Activated T-helper 1 cell treated with anti-CD3 and anti-CD28 coated beads, Interleukin-12 subunit alpha, Interleukin-12 subunit beta, Interleukin-2, Interleukin-4 antibody, amounts not matched to agents 30 ng/mL and 10 ng/mL and 1 ng/mL, durations not matched to agents 14 hours and 24 hours and 36 hours (primary cell): ENCODE measurements at regions not wholly inside any gene's neighbourhood (a gene's known extent, or its start where the extent isn't known, plus 50 kb on each side); places are given as distances from the start of the nearest gene placed in this dataset.

Source experiments
- DNase-seq: peaks from one replicate; pipeline ENCODE4 v3.0.0; 2021; ENCODE audit warnings: low spot score
- H3K27ac Mint-ChIP-seq: one replicate; pipeline ENCODE4 v1.8.0; 2021; ENCODE audit warnings: mild to moderate bottlenecking, mixed read lengths
- H3K27me3 Mint-ChIP-seq: one replicate; pipeline ENCODE4 v1.8.0; 2022; ENCODE audit warnings: mild to moderate bottlenecking, moderate library complexity, mixed read lengths; ENCODE audit not compliant: insufficient read depth
- H3K36me3 Mint-ChIP-seq: one replicate; pipeline ENCODE4 v1.8.0; 2021; ENCODE audit warnings: low read depth, mixed read lengths
- H3K4me1 Mint-ChIP-seq: one replicate; pipeline ENCODE4 v1.8.0; 2021; ENCODE audit warnings: low read depth, mixed read lengths
- H3K4me3 Mint-ChIP-seq: one replicate; pipeline ENCODE4 v1.8.0; 2021; ENCODE audit warnings: mild to moderate bottlenecking, moderate library complexity, mixed read lengths
- H3K9me3 Mint-ChIP-seq: one replicate; pipeline ENCODE4 v1.8.0; 2021; ENCODE audit warnings: mixed read lengths
- intact Hi-C: fragments of 100-400 bp; cut with micrococcal nuclease; formaldehyde crosslinking; loops from one replicate; pipeline ENCODE4 v1.15.1; 2024

DNA sequence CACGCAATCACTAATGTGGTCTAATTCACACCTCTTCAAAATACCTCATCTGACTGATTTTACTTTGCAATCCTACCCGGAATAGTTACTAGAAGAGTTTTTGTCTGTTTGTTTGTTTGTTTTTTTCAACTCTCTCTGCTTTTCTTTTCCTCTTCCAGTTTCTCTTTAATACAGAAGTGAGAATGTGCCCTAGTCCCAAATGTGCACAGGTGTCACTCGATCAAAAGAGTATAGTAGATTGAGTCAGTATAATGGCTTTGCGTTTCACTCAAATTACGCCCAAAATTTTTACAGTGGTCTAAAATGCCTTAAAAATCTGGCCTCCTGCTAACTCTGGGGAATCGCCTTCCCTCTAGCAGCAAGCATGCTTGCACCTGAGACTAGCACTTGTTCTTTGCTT is 1536.8 kb downstream of the KCNT2 start:
- Mint-ChIP-seq H3K27ac (no peak overlapping the region), H3K4me3 (no peak overlapping the region), H3K9me3 (no peaks in the 10 kb centered on the region), H3K4me1 (no peaks in the 10 kb centered on the region), H3K27me3 (no peaks in the 10 kb centered on the region), H3K36me3 (no peaks in the 10 kb centered on the region)
- intact Hi-C loops, result no loop called here
- DNase-seq, result no peak

DNA sequence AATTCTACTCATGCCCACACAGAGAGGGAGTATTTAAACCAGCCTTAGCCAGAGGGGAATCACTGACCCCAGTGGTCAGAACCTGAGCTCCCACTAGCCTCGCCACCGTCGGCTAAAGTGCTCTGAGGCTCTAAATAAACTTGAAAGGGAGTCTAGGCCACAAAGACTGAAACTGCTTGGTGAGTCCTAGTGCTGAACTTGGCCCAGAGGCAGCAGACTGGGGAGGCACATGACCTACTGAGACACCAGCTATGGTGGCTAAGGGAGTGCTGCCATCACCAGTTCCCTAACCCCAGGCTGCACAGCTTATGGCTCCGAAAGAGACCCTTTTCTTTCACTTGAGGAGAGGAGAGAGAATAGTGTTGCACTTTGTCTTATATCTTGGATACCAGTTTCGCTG is 1542.8 kb downstream of the KCNT2 start:
- no peaks in the 10 kb centered on the region for H3K9me3 Mint-ChIP-seq
- no peak for DNase-seq
- no peak overlapping the region for H3K4me3 Mint-ChIP-seq
- no peaks in the 10 kb centered on the region for H3K4me1 Mint-ChIP-seq
- no peaks in the 10 kb centered on the region for H3K36me3 Mint-ChIP-seq
- no peak overlapping the region for H3K27ac Mint-ChIP-seq
- H3K27me3 Mint-ChIP-seq, result no peaks in the 10 kb centered on the region
- intact Hi-C loops, result no loop called here

GRCh38 chr1:195064358-195064757 is 1543.9 kb downstream of the KCNT2 start:
- no peak overlapping the region for H3K4me3 Mint-ChIP-seq
- H3K36me3 Mint-ChIP-seq, result no peaks in the 10 kb centered on the region
- no peak for DNase-seq
- no peaks in the 10 kb centered on the region for H3K9me3 Mint-ChIP-seq
- no peaks in the 10 kb centered on the region for H3K4me1 Mint-ChIP-seq
- intact Hi-C loops, result no loop called here
- H3K27me3 Mint-ChIP-seq, result no peaks in the 10 kb centered on the region
- no peak overlapping the region for H3K27ac Mint-ChIP-seq

GRCh38 chr1:195054217-195054687 is 1554.0 kb downstream of the KCNT2 start:
- no peaks in the 10 kb centered on the region for H3K27me3 Mint-ChIP-seq
- H3K4me3 Mint-ChIP-seq, result no peak overlapping the region
- intact Hi-C loops, result no loop called here
- no peaks in the 10 kb centered on the region for H3K9me3 Mint-ChIP-seq
- no peaks in the 10 kb centered on the region for H3K36me3 Mint-ChIP-seq
- no peak overlapping the region for H3K27ac Mint-ChIP-seq
- DNase-seq, result no peak
- H3K4me1 Mint-ChIP-seq, result no peaks in the 10 kb centered on the region

- intact Hi-C loops, result no loop called here
- Mint-ChIP-seq H3K27ac (no peak overlapping the region), H3K36me3 (no peaks in the 10 kb centered on the region)
These were observed 1554.8 kb downstream of the KCNT2 start for GRCh38 chr1:195053478-195053877.

DNA sequence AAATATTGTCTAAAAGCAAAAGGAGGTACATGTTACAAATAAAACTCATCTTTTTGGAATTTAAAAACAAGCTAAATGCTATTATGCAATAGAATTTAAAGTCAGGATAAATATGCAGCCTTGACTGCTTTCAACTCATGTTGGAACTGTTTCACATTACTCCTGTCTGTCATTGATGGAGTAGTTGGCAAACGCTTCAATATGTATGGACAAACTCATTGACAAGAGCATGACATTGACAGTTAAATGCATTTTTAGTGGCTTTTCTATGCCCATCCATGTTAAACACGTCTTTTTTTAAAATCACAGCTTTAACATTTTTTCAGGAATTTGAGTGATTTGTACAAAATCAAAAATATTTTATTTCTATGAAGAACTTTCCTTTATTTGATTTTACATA is 1560.5 kb downstream of the KCNT2 start:
- DNase-seq, result no peak
- no peaks in the 10 kb centered on the region for H3K9me3 Mint-ChIP-seq
- intact Hi-C loops, result no loop called here
- no peak overlapping the region for H3K4me3 Mint-ChIP-seq
- no peak overlapping the region for H3K27ac Mint-ChIP-seq
- H3K4me1 Mint-ChIP-seq, result no peaks in the 10 kb centered on the region
- H3K27me3 Mint-ChIP-seq, result no peaks in the 10 kb centered on the region
- no peaks in the 10 kb centered on the region for H3K36me3 Mint-ChIP-seq

More at GRCh38 chr1:195053478-195053877, 1554.8 kb downstream of the KCNT2 start:
- H3K9me3 Mint-ChIP-seq, result no peaks in the 10 kb centered on the region
- DNase-seq, result no peak
- H3K4me1 Mint-ChIP-seq, result no peaks in the 10 kb centered on the region
- no peak overlapping the region for H3K4me3 Mint-ChIP-seq
- no peaks in the 10 kb centered on the region for H3K27me3 Mint-ChIP-seq

- no peaks in the 10 kb centered on the region for H3K27me3 Mint-ChIP-seq
These were observed 1563.2 kb downstream of the KCNT2 start for GRCh38 chr1:195045072-195045471.

GRCh38 chr1:195030793-195031192 is 1577.4 kb downstream of the KCNT2 start:
- Mint-ChIP-seq H3K4me1 (no peaks in the 10 kb centered on the region), H3K36me3 (no peaks in the 10 kb centered on the region), H3K27ac (no peak overlapping the region), H3K4me3 (no peak overlapping the region), H3K27me3 (no peaks in the 10 kb centered on the region), H3K9me3 (peaks cover 4% of the 10 kb centered on the region)
- intact Hi-C loops, result no loop called here
- no peak for DNase-seq

More at GRCh38 chr1:195045072-195045471, 1563.2 kb downstream of the KCNT2 start:
- Mint-ChIP-seq H3K9me3 (no peaks in the 10 kb centered on the region), H3K4me3 (no peak overlapping the region), H3K27ac (no peak overlapping the region), H3K36me3 (no peaks in the 10 kb centered on the region), H3K4me1 (no peaks in the 10 kb centered on the region)
- DNase-seq, result no peak
- intact Hi-C loops, result no loop called here

DNA sequence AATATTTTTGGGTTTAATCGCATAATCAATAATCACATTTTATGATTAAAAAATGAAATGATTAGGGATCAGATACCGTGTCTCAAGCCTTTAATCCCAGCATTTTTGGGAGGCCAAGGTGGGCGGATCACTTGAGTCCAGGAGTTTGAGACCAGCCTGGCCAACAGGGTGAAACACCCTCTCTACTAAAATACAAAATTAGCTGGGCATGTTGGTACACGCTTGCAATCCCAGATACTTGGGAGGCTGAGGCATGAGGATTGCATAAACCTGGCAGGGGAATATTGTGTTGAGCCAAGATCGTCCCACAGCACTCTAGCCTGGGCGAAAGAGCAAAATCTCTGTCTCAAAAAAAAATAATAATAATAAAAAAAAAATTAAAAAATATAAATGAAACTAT is 1581.4 kb downstream of the KCNT2 start:
- no peak for DNase-seq
- H3K27me3 Mint-ChIP-seq, result no peaks in the 10 kb centered on the region
- intact Hi-C loops, result no loop called here
- H3K9me3 Mint-ChIP-seq, result peaks cover 4% of the 10 kb centered on the region
- H3K36me3 Mint-ChIP-seq, result no peaks in the 10 kb centered on the region
- H3K4me1 Mint-ChIP-seq, result no peaks in the 10 kb centered on the region
- H3K27ac Mint-ChIP-seq, result no peak overlapping the region
- H3K4me3 Mint-ChIP-seq, result no peak overlapping the region

DNA sequence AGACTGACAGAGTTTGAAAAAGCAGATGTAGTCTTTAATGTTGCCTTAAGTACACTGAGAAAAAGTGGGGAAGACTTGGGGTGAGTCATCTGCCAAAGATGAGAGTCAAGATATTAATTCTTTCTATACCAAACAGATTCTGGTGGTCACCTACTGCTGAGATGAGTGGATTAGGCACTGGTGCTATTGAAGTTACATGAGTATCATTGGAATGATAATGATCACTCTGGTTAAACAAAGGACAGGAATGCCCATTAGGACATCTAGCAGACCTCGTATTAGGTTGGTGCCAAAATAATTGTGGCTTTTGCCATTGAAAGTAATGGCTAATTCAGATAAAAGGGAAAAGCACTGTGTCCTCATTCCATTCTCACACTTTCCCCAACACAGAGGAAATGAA is 1588.9 kb downstream of the KCNT2 start:
- H3K27me3 Mint-ChIP-seq, result no peaks in the 10 kb centered on the region
- H3K4me3 Mint-ChIP-seq, result no peak overlapping the region
- H3K36me3 Mint-ChIP-seq, result no peaks in the 10 kb centered on the region
- no peak overlapping the region for H3K27ac Mint-ChIP-seq
- no peaks in the 10 kb centered on the region for H3K4me1 Mint-ChIP-seq
- intact Hi-C loops, result no loop called here
- no peak for DNase-seq
- H3K9me3 Mint-ChIP-seq, result peaks cover 3% of the 10 kb centered on the region

DNA sequence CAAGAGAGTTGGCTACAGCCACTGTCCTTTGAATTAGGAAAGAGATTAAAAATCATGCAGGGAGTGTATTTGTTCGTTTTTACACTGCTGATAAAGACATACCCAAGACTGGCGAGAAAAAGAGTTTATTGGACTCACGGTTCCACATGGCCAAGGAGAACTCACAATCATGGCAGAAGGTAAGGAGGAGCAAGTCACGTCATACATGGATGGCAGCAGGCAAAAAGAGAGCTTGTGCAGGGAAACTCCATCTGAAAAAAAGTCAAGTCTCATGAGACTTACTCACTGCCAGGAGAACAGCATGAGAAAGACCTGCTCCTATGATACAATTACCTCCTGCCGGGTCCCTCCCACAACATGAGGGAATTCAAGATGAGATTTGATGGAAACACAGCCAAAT is 1595.2 kb downstream of the KCNT2 start:
- Mint-ChIP-seq H3K9me3 (peaks cover 3% of the 10 kb centered on the region), H3K27me3 (no peaks in the 10 kb centered on the region), H3K27ac (no peak overlapping the region), H3K36me3 (no peaks in the 10 kb centered on the region), H3K4me3 (no peak overlapping the region), H3K4me1 (no peaks in the 10 kb centered on the region)
- DNase-seq, result no peak
- intact Hi-C loops, result no loop called here

- no peaks in the 10 kb centered on the region for H3K36me3 Mint-ChIP-seq
- intact Hi-C loops, result no loop called here
- no peak overlapping the region for H3K4me3 Mint-ChIP-seq
- DNase-seq, result no peak
- no peaks in the 10 kb centered on the region for H3K27me3 Mint-ChIP-seq
- no peaks in the 10 kb centered on the region for H3K4me1 Mint-ChIP-seq
- H3K9me3 Mint-ChIP-seq, result no peaks in the 10 kb centered on the region
- H3K27ac Mint-ChIP-seq, result no peak overlapping the region
These were observed 1602.9 kb downstream of the KCNT2 start for GRCh38 chr1:195005338-195005737.

DNA sequence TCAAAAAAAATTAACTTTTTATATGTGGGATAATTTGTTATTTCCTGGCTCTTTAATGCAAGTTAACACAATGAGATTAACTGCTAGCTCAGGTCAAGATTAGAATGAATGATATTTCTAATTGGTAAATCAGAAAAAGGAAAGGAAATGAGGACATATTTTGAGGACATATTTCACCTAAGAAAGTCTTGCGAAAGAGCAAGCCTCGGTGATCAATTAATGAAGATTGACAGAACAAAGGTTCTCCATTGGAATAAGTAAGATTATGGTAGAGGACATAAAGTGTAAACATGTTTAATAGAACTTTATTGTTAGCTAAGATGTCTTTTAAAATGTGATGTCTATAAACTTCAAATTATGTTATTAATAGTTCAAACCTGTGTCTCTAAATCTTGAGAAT is 1617.8 kb downstream of the KCNT2 start:
- H3K36me3 Mint-ChIP-seq, result no peaks in the 10 kb centered on the region
- H3K27me3 Mint-ChIP-seq, result no peaks in the 10 kb centered on the region
- no peak overlapping the region for H3K27ac Mint-ChIP-seq
- intact Hi-C loops, result no loop called here
- H3K4me3 Mint-ChIP-seq, result no peak overlapping the region
- no peaks in the 10 kb centered on the region for H3K9me3 Mint-ChIP-seq
- no peak for DNase-seq
- no peaks in the 10 kb centered on the region for H3K4me1 Mint-ChIP-seq

- intact Hi-C loops, result no loop called here
- Mint-ChIP-seq H3K27ac (no peak overlapping the region), H3K4me1 (no peaks in the 10 kb centered on the region), H3K4me3 (no peak overlapping the region), H3K36me3 (no peaks in the 10 kb centered on the region), H3K27me3 (no peaks in the 10 kb centered on the region), H3K9me3 (no peaks in the 10 kb centered on the region)
- no peak for DNase-seq
These were observed 1632.3 kb downstream of the KCNT2 start for GRCh38 chr1:194975913-194976312.
